ENCODE measurements at regions not wholly inside any gene's neighbourhood (a gene's known extent, or its start where the extent isn't known, plus 50 kb on each side); places are given as distances from the start of the nearest gene placed in this dataset.
"Not testable (repeated sequence)": the region's sequence is repeated elsewhere in the genome, so short reads cannot be mapped to it uniquely, and the experiment has no call there.

GRCh38 chr3:110868106-110868505, 203.5 kb upstream of the NECTIN3 start:
- Histone ChIP-seq H3K4me1 (ENCODE audit: insufficient read depth, low read length) (no peaks in the 10 kb centered on the region), H3K4me3 (ENCODE audit: low read length) (no peak overlapping the region), H3K27me3 (ENCODE audit: insufficient read depth, low read length) (no peaks in the 10 kb centered on the region), H3K36me3 (ENCODE audit: insufficient read depth, low read length) (no peaks in the 10 kb centered on the region), H3K9me3 (ENCODE audit: low read length) (no peaks in the 10 kb centered on the region), H2AFZ (ENCODE audit: low read depth, low read length) (no peak overlapping the region)

GRCh38 chr3:110869736-110870135, 201.9 kb upstream of the NECTIN3 start:
- Histone ChIP-seq H3K9me3 (ENCODE audit: low read length) (no peaks in the 10 kb centered on the region), H3K4me1 (ENCODE audit: insufficient read depth, low read length) (no peaks in the 10 kb centered on the region), H3K4me3 (ENCODE audit: low read length) (no peak overlapping the region), H2AFZ (ENCODE audit: low read depth, low read length) (no peak overlapping the region), H3K36me3 (ENCODE audit: insufficient read depth, low read length) (no peaks in the 10 kb centered on the region), H3K27me3 (ENCODE audit: insufficient read depth, low read length) (no peaks in the 10 kb centered on the region)

GRCh38 chr3:110871869-110872268, 199.7 kb upstream of the NECTIN3 start:
- Histone ChIP-seq H3K27me3 (ENCODE audit: insufficient read depth, low read length) (no peaks in the 10 kb centered on the region), H3K4me3 (ENCODE audit: low read length) (no peak overlapping the region), H3K36me3 (ENCODE audit: insufficient read depth, low read length) (no peaks in the 10 kb centered on the region), H3K4me1 (ENCODE audit: insufficient read depth, low read length) (no peaks in the 10 kb centered on the region), H3K9me3 (ENCODE audit: low read length) (no peaks in the 10 kb centered on the region), H2AFZ (ENCODE audit: low read depth, low read length) (no peak overlapping the region)

- H3K4me3 ChIP-seq (ENCODE audit: low read length): no peak overlapping the region
- no peaks in the 10 kb centered on the region for H3K36me3 ChIP-seq (ENCODE audit: insufficient read depth, low read length)
- no peaks in the 10 kb centered on the region for H3K27me3 ChIP-seq (ENCODE audit: insufficient read depth, low read length)
- H3K4me1 ChIP-seq (ENCODE audit: insufficient read depth, low read length): no peaks in the 10 kb centered on the region
- no peaks in the 10 kb centered on the region for H3K9me3 ChIP-seq (ENCODE audit: low read length)
- H2AFZ ChIP-seq (ENCODE audit: low read depth, low read length): no peak overlapping the region
Observed at GRCh38 chr3:110878692-110879091, 192.9 kb upstream of the NECTIN3 start.

- no peaks in the 10 kb centered on the region for H3K36me3 ChIP-seq (ENCODE audit: insufficient read depth, low read length)
- no peaks in the 10 kb centered on the region for H3K27me3 ChIP-seq (ENCODE audit: insufficient read depth, low read length)
- H3K4me3 ChIP-seq (ENCODE audit: low read length): no peak overlapping the region
- no peaks in the 10 kb centered on the region for H3K9me3 ChIP-seq (ENCODE audit: low read length)
- H2AFZ ChIP-seq (ENCODE audit: low read depth, low read length): no peak overlapping the region
- H3K4me1 ChIP-seq (ENCODE audit: insufficient read depth, low read length): peaks cover 5% of the 10 kb centered on the region
Observed at GRCh38 chr3:110881069-110881468, 190.5 kb upstream of the NECTIN3 start.

- H3K4me1 ChIP-seq (ENCODE audit: insufficient read depth, low read length): peaks cover 13% of the 10 kb centered on the region
- H3K9me3 ChIP-seq (ENCODE audit: low read length): no peaks in the 10 kb centered on the region
- no peaks in the 10 kb centered on the region for H3K36me3 ChIP-seq (ENCODE audit: insufficient read depth, low read length)
- no peaks in the 10 kb centered on the region for H3K27me3 ChIP-seq (ENCODE audit: insufficient read depth, low read length)
- peak overlapping the region; percentile 1 for H2AFZ ChIP-seq (ENCODE audit: low read depth, low read length)
- H3K4me3 ChIP-seq (ENCODE audit: low read length): no peak overlapping the region
Observed at GRCh38 chr3:110886222-110886893, 185.3 kb upstream of the NECTIN3 start.

- Histone ChIP-seq H3K4me3 (ENCODE audit: low read length) (no peak overlapping the region), H3K9me3 (ENCODE audit: low read length) (no peaks in the 10 kb centered on the region), H3K36me3 (ENCODE audit: insufficient read depth, low read length) (no peaks in the 10 kb centered on the region), H3K4me1 (ENCODE audit: insufficient read depth, low read length) (peaks cover 13% of the 10 kb centered on the region), H2AFZ (ENCODE audit: low read depth, low read length) (no peak overlapping the region), H3K27me3 (ENCODE audit: insufficient read depth, low read length) (no peaks in the 10 kb centered on the region)
Observed at GRCh38 chr3:110887176-110887575, 184.4 kb upstream of the NECTIN3 start.

- not testable (repeated sequence) for H2AFZ ChIP-seq (ENCODE audit: low read depth, low read length); H3K4me3 ChIP-seq (ENCODE audit: low read length); H3K36me3 ChIP-seq (ENCODE audit: insufficient read depth, low read length); H3K27me3 ChIP-seq (ENCODE audit: insufficient read depth, low read length); H3K9me3 ChIP-seq (ENCODE audit: low read length)
- peaks cover 13% of the 10 kb centered on the region for H3K4me1 ChIP-seq (ENCODE audit: insufficient read depth, low read length)
Observed at GRCh38 chr3:110888625-110889375, 182.8 kb upstream of the NECTIN3 start.

GRCh38 chr3:110889376-110889699, 182.3 kb upstream of the NECTIN3 start:
- H3K36me3 ChIP-seq (ENCODE audit: insufficient read depth, low read length); H3K4me3 ChIP-seq (ENCODE audit: low read length); H3K27me3 ChIP-seq (ENCODE audit: insufficient read depth, low read length); H2AFZ ChIP-seq (ENCODE audit: low read depth, low read length); H3K9me3 ChIP-seq (ENCODE audit: low read length): not testable (repeated sequence)
- H3K4me1 ChIP-seq (ENCODE audit: insufficient read depth, low read length): peaks cover 13% of the 10 kb centered on the region

- H3K9me3 ChIP-seq (ENCODE audit: low read length): no peaks in the 10 kb centered on the region
- no peaks in the 10 kb centered on the region for H3K36me3 ChIP-seq (ENCODE audit: insufficient read depth, low read length)
- no peaks in the 10 kb centered on the region for H3K4me1 ChIP-seq (ENCODE audit: insufficient read depth, low read length)
- H3K4me3 ChIP-seq (ENCODE audit: low read length): no peak overlapping the region
- no peak overlapping the region for H2AFZ ChIP-seq (ENCODE audit: low read depth, low read length)
- no peaks in the 10 kb centered on the region for H3K27me3 ChIP-seq (ENCODE audit: insufficient read depth, low read length)
Observed at GRCh38 chr3:110894574-110894973, 177.0 kb upstream of the NECTIN3 start.

- Histone ChIP-seq H3K27me3 (ENCODE audit: insufficient read depth, low read length) (no peaks in the 10 kb centered on the region), H3K9me3 (ENCODE audit: low read length) (no peaks in the 10 kb centered on the region), H3K4me1 (ENCODE audit: insufficient read depth, low read length) (no peaks in the 10 kb centered on the region), H3K4me3 (ENCODE audit: low read length) (no peak overlapping the region), H3K36me3 (ENCODE audit: insufficient read depth, low read length) (no peaks in the 10 kb centered on the region), H2AFZ (ENCODE audit: low read depth, low read length) (no peak overlapping the region)
Observed at GRCh38 chr3:110895054-110895453, 176.6 kb upstream of the NECTIN3 start.

GRCh38 chr3:110897046-110897445, 174.6 kb upstream of the NECTIN3 start:
- no peak overlapping the region for H2AFZ ChIP-seq (ENCODE audit: low read depth, low read length)
- no peak overlapping the region for H3K4me3 ChIP-seq (ENCODE audit: low read length)
- H3K36me3 ChIP-seq (ENCODE audit: insufficient read depth, low read length): no peaks in the 10 kb centered on the region
- H3K27me3 ChIP-seq (ENCODE audit: insufficient read depth, low read length): no peaks in the 10 kb centered on the region
- no peaks in the 10 kb centered on the region for H3K4me1 ChIP-seq (ENCODE audit: insufficient read depth, low read length)
- H3K9me3 ChIP-seq (ENCODE audit: low read length): no peaks in the 10 kb centered on the region

GRCh38 chr3:110900576-110900975, 171.0 kb upstream of the NECTIN3 start:
- Histone ChIP-seq H3K4me1 (ENCODE audit: insufficient read depth, low read length) (peaks cover 9% of the 10 kb centered on the region), H3K27me3 (ENCODE audit: insufficient read depth, low read length) (no peaks in the 10 kb centered on the region), H3K4me3 (ENCODE audit: low read length) (no peak overlapping the region), H2AFZ (ENCODE audit: low read depth, low read length) (no peak overlapping the region), H3K9me3 (ENCODE audit: low read length) (no peaks in the 10 kb centered on the region), H3K36me3 (ENCODE audit: insufficient read depth, low read length) (no peaks in the 10 kb centered on the region)

GRCh38 chr3:110901536-110901935, 170.1 kb upstream of the NECTIN3 start:
- no peaks in the 10 kb centered on the region for H3K9me3 ChIP-seq (ENCODE audit: low read length)
- H3K4me3 ChIP-seq (ENCODE audit: low read length): no peak overlapping the region
- H3K4me1 ChIP-seq (ENCODE audit: insufficient read depth, low read length): peaks cover 9% of the 10 kb centered on the region
- no peak overlapping the region for H2AFZ ChIP-seq (ENCODE audit: low read depth, low read length)
- no peaks in the 10 kb centered on the region for H3K36me3 ChIP-seq (ENCODE audit: insufficient read depth, low read length)
- H3K27me3 ChIP-seq (ENCODE audit: insufficient read depth, low read length): no peaks in the 10 kb centered on the region
